ENCODE measurements at regions not wholly inside any gene's neighbourhood (a gene's known extent, or its start where the extent isn't known, plus 50 kb on each side); places are given as distances from the start of the nearest gene placed in this dataset.

DNA sequence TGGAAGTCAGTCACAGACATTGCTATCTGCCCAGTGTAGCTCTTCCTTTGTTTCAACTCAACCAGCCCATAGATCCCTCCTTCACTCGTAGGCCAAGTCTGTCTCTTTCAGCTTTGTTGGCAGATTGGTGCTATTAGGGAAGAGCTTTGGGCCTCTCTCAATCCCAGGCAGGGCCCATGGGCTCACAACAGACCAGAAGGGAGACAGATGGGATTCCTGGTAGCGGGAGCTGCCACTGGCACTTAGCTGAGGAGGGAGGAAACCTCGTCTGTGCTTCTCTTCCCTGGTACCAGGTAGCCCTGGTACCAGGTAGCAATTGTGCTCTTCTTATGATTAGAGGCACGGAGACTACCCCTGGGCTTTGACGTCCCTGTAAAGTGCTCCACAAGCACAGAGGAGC lies 592.0 kb downstream of the TYW1 start:
- Histone ChIP-seq H3K4me1 (ENCODE audit: insufficient read depth, low read length) (no peaks in the 10 kb centered on the region), H2AFZ (ENCODE audit: low read depth, low read length) (no peak overlapping the region), H3K9ac (ENCODE audit: low read length) (no peak overlapping the region), H3K9me3 (ENCODE audit: insufficient read depth, low read depth, low read length) (peaks cover 17% of the 10 kb centered on the region), H3K4me3 (ENCODE audit: insufficient read depth, low read depth, low read length) (no peak overlapping the region), H3K27me3 (ENCODE audit: insufficient read depth, low read length) (no peaks in the 10 kb centered on the region), H3K79me2 (ENCODE audit: insufficient read depth, low read length) (no peaks in the 10 kb centered on the region), H4K20me1 (ENCODE audit: insufficient read depth, low read length) (no peaks in the 10 kb centered on the region), H3K27ac (ENCODE audit: low read depth, low read length) (no peak overlapping the region), H3K4me2 (ENCODE audit: low read length) (no peak overlapping the region), H3K36me3 (ENCODE audit: insufficient read depth, low read length) (no peaks in the 10 kb centered on the region)
- H3K4me1 Mint-ChIP-seq (ENCODE audit: low read depth, unreplicated experiment), result no peaks in the 10 kb centered on the region
- TF ChIP-seq EZH2 (IDR thresholded peaks at IDR 0.05; ENCODE audit: insufficient read depth, low read length), result no peak
- TF ChIP-seq, protein P1, sequence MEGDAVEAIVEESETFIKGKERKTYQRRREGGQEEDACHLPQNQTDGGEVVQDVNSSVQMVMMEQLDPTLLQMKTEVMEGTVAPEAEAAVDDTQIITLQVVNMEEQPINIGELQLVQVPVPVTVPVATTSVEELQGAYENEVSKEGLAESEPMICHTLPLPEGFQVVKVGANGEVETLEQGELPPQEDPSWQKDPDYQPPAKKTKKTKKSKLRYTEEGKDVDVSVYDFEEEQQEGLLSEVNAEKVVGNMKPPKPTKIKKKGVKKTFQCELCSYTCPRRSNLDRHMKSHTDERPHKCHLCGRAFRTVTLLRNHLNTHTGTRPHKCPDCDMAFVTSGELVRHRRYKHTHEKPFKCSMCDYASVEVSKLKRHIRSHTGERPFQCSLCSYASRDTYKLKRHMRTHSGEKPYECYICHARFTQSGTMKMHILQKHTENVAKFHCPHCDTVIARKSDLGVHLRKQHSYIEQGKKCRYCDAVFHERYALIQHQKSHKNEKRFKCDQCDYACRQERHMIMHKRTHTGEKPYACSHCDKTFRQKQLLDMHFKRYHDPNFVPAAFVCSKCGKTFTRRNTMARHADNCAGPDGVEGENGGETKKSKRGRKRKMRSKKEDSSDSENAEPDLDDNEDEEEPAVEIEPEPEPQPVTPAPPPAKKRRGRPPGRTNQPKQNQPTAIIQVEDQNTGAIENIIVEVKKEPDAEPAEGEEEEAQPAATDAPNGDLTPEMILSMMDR (IDR thresholded peaks at IDR 0.05; ENCODE audit: insufficient read depth, low read depth, low read length), result no peak
- H3K27ac Mint-ChIP-seq (ENCODE audit: unreplicated experiment), result no peak overlapping the region
- no peaks in the 10 kb centered on the region for H3K27me3 Mint-ChIP-seq (ENCODE audit: low read depth, unreplicated experiment)
- no peak overlapping the region for H3K4me3 Mint-ChIP-seq (ENCODE audit: unreplicated experiment)
- FAIRE-seq (no peak), DNase-seq (ENCODE audit: low read depth) (no peak)
- no peaks in the 10 kb centered on the region for H3K36me3 Mint-ChIP-seq (ENCODE audit: low read depth, unreplicated experiment)
- H3K9me3 Mint-ChIP-seq (ENCODE audit: unreplicated experiment), result peaks cover 3% of the 10 kb centered on the region

DNA sequence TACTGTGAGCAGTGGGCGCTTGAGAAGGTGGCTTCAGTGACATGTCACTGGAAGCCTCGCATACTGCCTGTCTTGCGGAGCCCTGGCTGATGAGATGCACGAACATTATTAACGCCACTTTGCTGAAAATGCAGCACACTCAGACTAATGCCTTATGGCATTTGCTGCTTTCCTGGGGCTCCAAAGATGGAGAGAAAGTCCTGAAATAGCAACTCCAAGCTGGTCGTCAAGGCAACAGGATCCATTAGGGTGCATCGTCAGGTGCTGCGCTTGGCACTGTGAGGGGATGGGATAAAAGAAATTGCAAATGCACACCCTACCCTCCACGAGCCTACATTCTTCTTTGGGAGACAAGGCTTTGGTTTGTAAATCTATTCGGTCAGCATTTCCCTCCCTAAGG lies 592.5 kb downstream of the TYW1 start:
- Histone ChIP-seq H3K79me2 (ENCODE audit: insufficient read depth, low read length) (no peaks in the 10 kb centered on the region), H3K4me2 (ENCODE audit: low read length) (no peak overlapping the region), H3K27ac (ENCODE audit: low read depth, low read length) (no peak overlapping the region), H3K9me3 (ENCODE audit: insufficient read depth, low read depth, low read length) (peaks cover 14% of the 10 kb centered on the region), H3K36me3 (ENCODE audit: insufficient read depth, low read length) (no peaks in the 10 kb centered on the region), H3K4me3 (ENCODE audit: insufficient read depth, low read depth, low read length) (no peak overlapping the region), H4K20me1 (ENCODE audit: insufficient read depth, low read length) (no peaks in the 10 kb centered on the region), H3K9ac (ENCODE audit: low read length) (no peak overlapping the region), H2AFZ (ENCODE audit: low read depth, low read length) (no peak overlapping the region), H3K27me3 (ENCODE audit: insufficient read depth, low read length) (no peaks in the 10 kb centered on the region), H3K4me1 (ENCODE audit: insufficient read depth, low read length) (no peaks in the 10 kb centered on the region)
- H3K4me3 Mint-ChIP-seq (ENCODE audit: unreplicated experiment), result no peak overlapping the region
- FAIRE-seq (no peak), DNase-seq (ENCODE audit: low read depth) (no peak)
- no peaks in the 10 kb centered on the region for H3K36me3 Mint-ChIP-seq (ENCODE audit: low read depth, unreplicated experiment)
- H3K4me1 Mint-ChIP-seq (ENCODE audit: low read depth, unreplicated experiment), result no peaks in the 10 kb centered on the region
- TF ChIP-seq, protein P1 (IDR thresholded peaks at IDR 0.05; ENCODE audit: insufficient read depth, low read depth, low read length), result no peak
- TF ChIP-seq EZH2 (IDR thresholded peaks at IDR 0.05; ENCODE audit: insufficient read depth, low read length), result no peak
- peaks cover 3% of the 10 kb centered on the region for H3K9me3 Mint-ChIP-seq (ENCODE audit: unreplicated experiment)
- H3K27me3 Mint-ChIP-seq (ENCODE audit: low read depth, unreplicated experiment), result no peaks in the 10 kb centered on the region
- no peak overlapping the region for H3K27ac Mint-ChIP-seq (ENCODE audit: unreplicated experiment)

DNA sequence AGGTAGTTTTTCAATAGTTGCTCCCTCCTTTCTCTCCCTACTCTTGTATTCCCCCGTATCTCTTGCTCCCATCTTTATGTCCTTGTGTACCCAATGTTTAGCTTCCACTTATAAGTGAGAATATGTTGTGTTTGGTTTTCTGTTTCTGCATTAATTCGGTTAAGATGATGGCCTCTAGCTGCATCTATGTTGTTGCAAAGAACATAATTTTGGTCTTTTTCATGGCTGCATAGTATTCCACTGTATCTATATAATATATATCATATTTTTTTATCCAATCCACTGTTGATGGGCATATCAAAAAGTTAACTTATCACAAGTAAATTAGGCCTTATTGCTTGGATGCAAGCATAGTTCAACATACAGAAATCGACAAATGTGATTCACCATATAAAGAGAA lies 594.0 kb downstream of the TYW1 start:
- H3K4me3 Mint-ChIP-seq (ENCODE audit: unreplicated experiment), result no peak overlapping the region
- Histone ChIP-seq H3K9ac (ENCODE audit: low read length) (no peak overlapping the region), H3K79me2 (ENCODE audit: insufficient read depth, low read length) (no peaks in the 10 kb centered on the region), H3K27ac (ENCODE audit: low read depth, low read length) (no peak overlapping the region), H3K4me1 (ENCODE audit: insufficient read depth, low read length) (no peaks in the 10 kb centered on the region), H3K36me3 (ENCODE audit: insufficient read depth, low read length) (no peaks in the 10 kb centered on the region), H3K4me2 (ENCODE audit: low read length) (no peak overlapping the region), H3K27me3 (ENCODE audit: insufficient read depth, low read length) (no peaks in the 10 kb centered on the region), H2AFZ (ENCODE audit: low read depth, low read length) (no peak overlapping the region), H3K9me3 (ENCODE audit: insufficient read depth, low read depth, low read length) (peaks cover 12% of the 10 kb centered on the region), H3K4me3 (ENCODE audit: insufficient read depth, low read depth, low read length) (no peak overlapping the region), H4K20me1 (ENCODE audit: insufficient read depth, low read length) (no peaks in the 10 kb centered on the region)
- no peaks in the 10 kb centered on the region for H3K4me1 Mint-ChIP-seq (ENCODE audit: low read depth, unreplicated experiment)
- no peak overlapping the region for H3K27ac Mint-ChIP-seq (ENCODE audit: unreplicated experiment)
- TF ChIP-seq EZH2 (IDR thresholded peaks at IDR 0.05; ENCODE audit: insufficient read depth, low read length), result no peak
- TF ChIP-seq, protein P1 (IDR thresholded peaks at IDR 0.05; ENCODE audit: insufficient read depth, low read depth, low read length), result no peak
- H3K9me3 Mint-ChIP-seq (ENCODE audit: unreplicated experiment), result peaks cover 4% of the 10 kb centered on the region
- no peaks in the 10 kb centered on the region for H3K27me3 Mint-ChIP-seq (ENCODE audit: low read depth, unreplicated experiment)
- FAIRE-seq, result no peak
- H3K36me3 Mint-ChIP-seq (ENCODE audit: low read depth, unreplicated experiment), result no peaks in the 10 kb centered on the region
- no peak for DNase-seq (ENCODE audit: low read depth)

Data from astrocyte (in vitro differentiated cells and primary cell).